ENCODE measurements at regions not wholly inside any gene's neighbourhood (a gene's known extent, or its start where the extent isn't known, plus 50 kb on each side); places are given as distances from the start of the nearest gene placed in this dataset.

- Histone ChIP-seq H3K27me3 (ENCODE audit: control insufficient read depth in 1 of 2, insufficient read depth in 1 of 2, low read length in 2 of 2) (no peaks in the 10 kb centered on the region), H3K9me3 (ENCODE audit: control insufficient read depth, low read length) (no peaks in the 10 kb centered on the region)
- 67% methylated on average over 7 of the region's 7 CpGs for WGBS
Measured at GRCh38 chr15:92247649-92248242, 145.9 kb upstream of the ST8SIA2 start.

GRCh38 chr15:92266796-92267685, 126.6 kb upstream of the ST8SIA2 start:
- H2BK5ac ChIP-seq (ENCODE audit: low read depth, low read length, poor library complexity, severe bottlenecking): no peak overlapping the region
- H3K79me1 ChIP-seq (replicated peaks; ENCODE audit: low read length, poor library complexity, severe bottlenecking): no peaks in the 10 kb centered on the region
- H3K18ac ChIP-seq (ENCODE audit: low read depth in 1 of 2, low read length in 2 of 2): no peak overlapping the region
- 74% methylated on average over 11 of the region's 14 CpGs for WGBS
- no peak overlapping the region for H3K14ac ChIP-seq (ENCODE audit: low read length in 2 of 2)
- no peak for DNase-seq
- no peak overlapping the region for H3K4me2 ChIP-seq (ENCODE audit: low read length, poor library complexity, severe bottlenecking)
- no peak overlapping the region for H3K9ac ChIP-seq (ENCODE audit: low read length)
- H3K36me3 ChIP-seq (ENCODE audit: control insufficient read depth in 1 of 2, insufficient read depth in 2 of 2, low read depth in 1 of 2, low read length in 2 of 2): no peaks in the 10 kb centered on the region
- peaks cover 3% of the 10 kb centered on the region for H3K9me3 ChIP-seq (ENCODE audit: control insufficient read depth, low read length)
- H2BK12ac ChIP-seq (ENCODE audit: low read length in 2 of 2): no peak overlapping the region
- no peak overlapping the region for H2AK5ac ChIP-seq (ENCODE audit: low read length, severe bottlenecking)
- H3K4ac ChIP-seq (ENCODE audit: low read depth in 1 of 2, low read length in 2 of 2): no peak overlapping the region
- no peak overlapping the region for H2BK120ac ChIP-seq (ENCODE audit: low read depth, low read length)
- no peak overlapping the region for H2AFZ ChIP-seq (ENCODE audit: low read depth, low read length)
- H4K8ac ChIP-seq (ENCODE audit: low read length): no peak overlapping the region
- peaks cover 0 to 6% of the 10 kb centered on the region in 2 experiments for H3K27me3 ChIP-seq (ENCODE audit: control insufficient read depth in 1 of 2, insufficient read depth in 1 of 2, low read length in 2 of 2)
- no peak overlapping the region for H4K91ac ChIP-seq (ENCODE audit: low read length)
- no peak overlapping the region for H3K23ac ChIP-seq (ENCODE audit: low read length in 2 of 2)
- no peak overlapping the region for H3K27ac ChIP-seq (ENCODE audit: low read length, poor library complexity, severe bottlenecking)
- H2BK15ac ChIP-seq (ENCODE audit: low read depth, poor library complexity, severe bottlenecking): no peak overlapping the region
- no peaks in the 10 kb centered on the region for H3K4me1 ChIP-seq (ENCODE audit: control insufficient read depth, insufficient read depth, low read depth, low read length)
- H3K4me3 ChIP-seq (ENCODE audit: insufficient read depth in 1 of 2, low read depth in 1 of 2, low read length in 2 of 2): no peak overlapping the region

More at GRCh38 chr15:92247649-92248242, 145.9 kb upstream of the ST8SIA2 start:
- Histone ChIP-seq H2BK12ac (ENCODE audit: low read length in 2 of 2) (no peak overlapping the region), H3K36me3 (ENCODE audit: control insufficient read depth in 1 of 2, insufficient read depth in 2 of 2, low read depth in 1 of 2, low read length in 2 of 2) (no peaks in the 10 kb centered on the region), H3K27ac (ENCODE audit: low read length, poor library complexity, severe bottlenecking) (no peak overlapping the region), H3K4ac (ENCODE audit: low read depth in 1 of 2, low read length in 2 of 2) (no peak overlapping the region), H3K79me1 (replicated peaks; ENCODE audit: low read length, poor library complexity, severe bottlenecking) (no peaks in the 10 kb centered on the region), H3K23ac (ENCODE audit: low read length in 2 of 2) (no peak overlapping the region), H2BK120ac (ENCODE audit: low read depth, low read length) (no peak overlapping the region), H2BK5ac (ENCODE audit: low read depth, low read length, poor library complexity, severe bottlenecking) (no peak overlapping the region), H2AFZ (ENCODE audit: low read depth, low read length) (no peak overlapping the region), H3K4me2 (ENCODE audit: low read length, poor library complexity, severe bottlenecking) (no peak overlapping the region), H3K14ac (ENCODE audit: low read length in 2 of 2) (no peak overlapping the region), H3K4me1 (ENCODE audit: control insufficient read depth, insufficient read depth, low read depth, low read length) (no peaks in the 10 kb centered on the region), H3K9ac (ENCODE audit: low read length) (no peak overlapping the region), H4K91ac (ENCODE audit: low read length) (no peak overlapping the region), H4K8ac (ENCODE audit: low read length) (no peak overlapping the region), H2AK5ac (ENCODE audit: low read length, severe bottlenecking) (no peak overlapping the region), H3K4me3 (ENCODE audit: insufficient read depth in 1 of 2, low read depth in 1 of 2, low read length in 2 of 2) (no peak overlapping the region), H2BK15ac (ENCODE audit: low read depth, poor library complexity, severe bottlenecking) (no peak overlapping the region), H3K18ac (ENCODE audit: low read depth in 1 of 2, low read length in 2 of 2) (no peak overlapping the region)
- DNase-seq: no peak

GRCh38 chr15:92268900-92269299, 124.8 kb upstream of the ST8SIA2 start:
- Histone ChIP-seq H2BK15ac (ENCODE audit: low read depth, poor library complexity, severe bottlenecking) (no peak overlapping the region), H2BK120ac (ENCODE audit: low read depth, low read length) (no peak overlapping the region), H2BK5ac (ENCODE audit: low read depth, low read length, poor library complexity, severe bottlenecking) (no peak overlapping the region), H4K8ac (ENCODE audit: low read length) (no peak overlapping the region), H3K4me1 (ENCODE audit: control insufficient read depth, insufficient read depth, low read depth, low read length) (no peaks in the 10 kb centered on the region), H3K18ac (ENCODE audit: low read depth in 1 of 2, low read length in 2 of 2) (no peak overlapping the region), H3K36me3 (ENCODE audit: control insufficient read depth in 1 of 2, insufficient read depth in 2 of 2, low read depth in 1 of 2, low read length in 2 of 2) (no peaks in the 10 kb centered on the region), H3K4ac (ENCODE audit: low read depth in 1 of 2, low read length in 2 of 2) (no peak overlapping the region), H2AK5ac (ENCODE audit: low read length, severe bottlenecking) (no peak overlapping the region), H3K23ac (ENCODE audit: low read length in 2 of 2) (no peak overlapping the region), H2AFZ (ENCODE audit: low read depth, low read length) (no peak overlapping the region), H3K27me3 (ENCODE audit: control insufficient read depth in 1 of 2, insufficient read depth in 1 of 2, low read length in 2 of 2) (peaks cover 0 to 15% of the 10 kb centered on the region in 2 experiments), H4K91ac (ENCODE audit: low read length) (no peak overlapping the region), H2BK12ac (ENCODE audit: low read length in 2 of 2) (no peak overlapping the region), H3K4me3 (ENCODE audit: insufficient read depth in 1 of 2, low read depth in 1 of 2, low read length in 2 of 2) (no peak overlapping the region), H3K79me1 (replicated peaks; ENCODE audit: low read length, poor library complexity, severe bottlenecking) (no peaks in the 10 kb centered on the region), H3K14ac (ENCODE audit: low read length in 2 of 2) (no peak overlapping the region), H3K9me3 (ENCODE audit: control insufficient read depth, low read length) (peaks cover 3% of the 10 kb centered on the region), H3K27ac (ENCODE audit: low read length, poor library complexity, severe bottlenecking) (no peak overlapping the region), H3K4me2 (ENCODE audit: low read length, poor library complexity, severe bottlenecking) (no peak overlapping the region), H3K9ac (ENCODE audit: low read length) (no peak overlapping the region)
- DNase-seq: no peak
- WGBS: 69% methylated on average over 3 of the region's 3 CpGs

GRCh38 chr15:92271179-92271578, 122.5 kb upstream of the ST8SIA2 start:
- Histone ChIP-seq H2BK12ac (ENCODE audit: low read length in 2 of 2) (no peak overlapping the region), H3K14ac (ENCODE audit: low read length in 2 of 2) (no peak overlapping the region), H3K27me3 (ENCODE audit: control insufficient read depth in 1 of 2, insufficient read depth in 1 of 2, low read length in 2 of 2) (peaks cover 0 to 19% of the 10 kb centered on the region in 2 experiments), H2BK120ac (ENCODE audit: low read depth, low read length) (no peak overlapping the region), H3K4me2 (ENCODE audit: low read length, poor library complexity, severe bottlenecking) (no peak overlapping the region), H3K23ac (ENCODE audit: low read length in 2 of 2) (no peak overlapping the region), H3K9me3 (ENCODE audit: control insufficient read depth, low read length) (no peaks in the 10 kb centered on the region), H3K4ac (ENCODE audit: low read depth in 1 of 2, low read length in 2 of 2) (no peak overlapping the region), H3K18ac (ENCODE audit: low read depth in 1 of 2, low read length in 2 of 2) (no peak overlapping the region), H3K4me3 (ENCODE audit: insufficient read depth in 1 of 2, low read depth in 1 of 2, low read length in 2 of 2) (no peak overlapping the region), H4K91ac (ENCODE audit: low read length) (no peak overlapping the region), H3K9ac (ENCODE audit: low read length) (no peak overlapping the region), H2BK15ac (ENCODE audit: low read depth, poor library complexity, severe bottlenecking) (no peak overlapping the region), H3K79me1 (replicated peaks; ENCODE audit: low read length, poor library complexity, severe bottlenecking) (no peaks in the 10 kb centered on the region), H3K36me3 (ENCODE audit: control insufficient read depth in 1 of 2, insufficient read depth in 2 of 2, low read depth in 1 of 2, low read length in 2 of 2) (no peaks in the 10 kb centered on the region), H3K4me1 (ENCODE audit: control insufficient read depth, insufficient read depth, low read depth, low read length) (no peaks in the 10 kb centered on the region), H2AFZ (ENCODE audit: low read depth, low read length) (no peak overlapping the region), H4K8ac (ENCODE audit: low read length) (no peak overlapping the region), H3K27ac (ENCODE audit: low read length, poor library complexity, severe bottlenecking) (no peak overlapping the region), H2BK5ac (ENCODE audit: low read depth, low read length, poor library complexity, severe bottlenecking) (no peak overlapping the region), H2AK5ac (ENCODE audit: low read length, severe bottlenecking) (no peak overlapping the region)
- DNase-seq: no peak
- 31% methylated on average over 1 of the region's 1 CpG for WGBS

All from mesenchymal stem cell (in vitro differentiated cells and primary cell).